VCaP (cell line): ENCODE measurements at regions not wholly inside any gene's neighbourhood (a gene's known extent, or its start where the extent isn't known, plus 50 kb on each side); places are given as distances from the start of the nearest gene placed in this dataset.
"Not testable (repeated sequence)": the region's sequence is repeated elsewhere in the genome, so short reads cannot be mapped to it uniquely, and the experiment has no call there.

ENCODE experiments used
- H3K27ac ChIP-seq: fragments of 450-650 bp; 2 replicates; pipeline ENCODE4 v1.5.1; 2017
- TF ChIP-seq, protein P1 (sequence below): fragments of 450-650 bp; conservative IDR thresholded peaks from 2 replicates; pipeline ENCODE4 v1.5.1; 2017; ENCODE audit warnings: mild to moderate bottlenecking, moderate library complexity

GRCh38 chr3:35081899-35082298 is 557.4 kb upstream of the ARPP21 start:
- TF ChIP-seq, protein P1, sequence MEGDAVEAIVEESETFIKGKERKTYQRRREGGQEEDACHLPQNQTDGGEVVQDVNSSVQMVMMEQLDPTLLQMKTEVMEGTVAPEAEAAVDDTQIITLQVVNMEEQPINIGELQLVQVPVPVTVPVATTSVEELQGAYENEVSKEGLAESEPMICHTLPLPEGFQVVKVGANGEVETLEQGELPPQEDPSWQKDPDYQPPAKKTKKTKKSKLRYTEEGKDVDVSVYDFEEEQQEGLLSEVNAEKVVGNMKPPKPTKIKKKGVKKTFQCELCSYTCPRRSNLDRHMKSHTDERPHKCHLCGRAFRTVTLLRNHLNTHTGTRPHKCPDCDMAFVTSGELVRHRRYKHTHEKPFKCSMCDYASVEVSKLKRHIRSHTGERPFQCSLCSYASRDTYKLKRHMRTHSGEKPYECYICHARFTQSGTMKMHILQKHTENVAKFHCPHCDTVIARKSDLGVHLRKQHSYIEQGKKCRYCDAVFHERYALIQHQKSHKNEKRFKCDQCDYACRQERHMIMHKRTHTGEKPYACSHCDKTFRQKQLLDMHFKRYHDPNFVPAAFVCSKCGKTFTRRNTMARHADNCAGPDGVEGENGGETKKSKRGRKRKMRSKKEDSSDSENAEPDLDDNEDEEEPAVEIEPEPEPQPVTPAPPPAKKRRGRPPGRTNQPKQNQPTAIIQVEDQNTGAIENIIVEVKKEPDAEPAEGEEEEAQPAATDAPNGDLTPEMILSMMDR: no peak
- no peak overlapping the region for H3K27ac ChIP-seq

GRCh38 chr3:35088943-35089342 is 550.4 kb upstream of the ARPP21 start:
- TF ChIP-seq, protein P1: no peak
- H3K27ac ChIP-seq: no peak overlapping the region

- TF ChIP-seq, protein P1: no peak
- no peak overlapping the region for H3K27ac ChIP-seq
These were observed 524.6 kb upstream of the ARPP21 start for GRCh38 chr3:35114686-35115085.

DNA sequence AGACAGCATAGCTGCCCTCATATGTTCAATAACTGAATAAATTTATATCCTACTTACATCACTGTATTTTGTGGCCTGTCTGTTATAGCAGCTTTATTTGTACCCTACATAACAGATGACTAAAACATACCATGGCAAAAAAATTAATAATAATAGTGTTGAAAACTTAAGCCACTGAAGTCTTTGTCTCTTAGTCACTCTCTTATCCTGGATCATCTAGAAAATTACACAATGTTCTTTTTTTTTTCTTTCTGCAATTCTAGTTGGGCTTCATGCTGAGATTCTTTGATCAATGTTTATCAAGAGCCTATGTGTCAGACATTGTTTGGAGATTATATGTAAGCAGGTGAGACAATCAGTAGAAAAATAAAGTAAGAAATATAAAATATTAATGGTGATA is 519.3 kb upstream of the ARPP21 start:
- TF ChIP-seq, protein P1: no peak
- H3K27ac ChIP-seq: no peak overlapping the region

DNA sequence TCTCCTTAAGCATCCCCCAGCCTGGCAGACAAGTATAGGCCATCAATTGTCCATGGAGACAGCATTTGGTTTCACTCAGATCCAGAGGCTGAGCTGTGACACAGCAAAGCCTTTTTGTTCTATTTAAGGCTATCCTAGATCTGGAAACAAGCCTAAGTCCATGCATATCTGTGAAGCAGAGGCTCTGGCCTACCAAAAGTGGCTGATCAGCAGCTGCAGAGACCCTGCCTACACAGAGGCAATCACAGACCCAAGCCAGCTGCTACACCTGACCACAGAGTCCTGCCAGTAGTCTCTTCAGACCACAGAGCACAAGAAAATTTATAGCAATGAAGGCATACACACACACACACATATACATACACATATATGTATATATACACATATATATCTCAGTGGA is 501.7 kb upstream of the ARPP21 start:
- TF ChIP-seq, protein P1: no peak
- H3K27ac ChIP-seq: no peak overlapping the region

GRCh38 chr3:35141406-35141805 is 497.9 kb upstream of the ARPP21 start:
- H3K27ac ChIP-seq: no peak overlapping the region
- TF ChIP-seq, protein P1: no peak

GRCh38 chr3:35144011-35144410 is 495.3 kb upstream of the ARPP21 start:
- H3K27ac ChIP-seq: no peak overlapping the region
- TF ChIP-seq, protein P1: no peak

DNA sequence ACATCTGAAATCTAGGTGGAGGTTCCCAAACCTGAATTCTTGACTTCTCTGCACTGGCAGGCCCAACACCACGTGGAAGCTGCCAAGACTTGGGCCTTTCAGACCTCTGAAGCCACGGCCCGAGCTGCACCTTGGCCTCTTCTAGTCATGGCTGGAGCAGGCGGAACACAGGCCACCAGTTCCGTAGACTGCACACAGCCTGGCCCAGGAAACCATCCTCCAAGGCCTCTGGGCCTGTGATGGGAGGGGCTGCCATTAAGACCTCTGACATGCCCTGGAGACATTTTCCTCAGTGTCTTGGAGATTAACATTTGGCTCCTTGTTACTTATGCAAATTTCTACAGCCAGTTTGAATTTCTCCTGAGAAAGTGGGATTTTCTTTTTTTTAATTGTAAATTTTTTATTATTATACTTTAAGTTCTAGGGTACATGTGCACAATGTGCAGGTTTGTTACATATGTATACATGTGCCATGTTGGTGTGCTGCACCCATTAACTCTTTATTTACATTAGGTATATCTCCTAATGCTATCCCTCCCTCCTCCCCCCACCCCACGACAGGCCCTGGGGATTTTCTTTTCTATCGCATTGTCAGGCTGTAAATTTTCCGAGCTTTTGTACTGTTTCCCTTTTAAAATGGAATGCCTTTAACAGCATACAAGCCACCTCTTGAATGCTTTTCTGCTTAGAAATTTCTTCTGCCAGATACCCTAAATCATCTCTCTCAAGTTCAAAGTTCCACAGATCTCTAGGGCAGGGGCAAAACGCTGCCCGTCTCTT is 492.9 kb upstream of the ARPP21 start:
- not testable (repeated sequence) for H3K27ac ChIP-seq
